ENCODE measurements at regions not wholly inside any gene's neighbourhood (a gene's known extent, or its start where the extent isn't known, plus 50 kb on each side); places are given as distances from the start of the nearest gene placed in this dataset.

GRCh38 chrX:53746718-53747117 lies 60.2 kb upstream of the HUWE1 start:
- no peaks in the 10 kb centered on the region for H3K36me3 ChIP-seq (ENCODE audit: control insufficient read depth in 2 of 2, extremely low read depth in 1 of 2, insufficient read depth in 2 of 2, low read length in 2 of 2)
- DNase-seq (ENCODE audit: low read depth, low spot score) (no peak), FAIRE-seq (no peak)
- no peak overlapping the region for H3K4me3 ChIP-seq (ENCODE audit: control insufficient read depth in 2 of 3, extremely low read depth in 1 of 3, insufficient read depth in 2 of 3, low read depth in 1 of 3, low read length in 3 of 3)
- H3K4me1 ChIP-seq (ENCODE audit: control insufficient read depth, extremely low read depth, insufficient read depth, low read length) = no peaks in the 10 kb centered on the region
- H3K79me2 ChIP-seq (ENCODE audit: control insufficient read depth, insufficient read depth, low read length) = no peaks in the 10 kb centered on the region
- H3K9me3 ChIP-seq (ENCODE audit: control insufficient read depth, low read depth, low read length) = no peaks in the 10 kb centered on the region
- H3K4me2 ChIP-seq (ENCODE audit: control insufficient read depth, extremely low read depth, insufficient read depth, low read depth, low read length) = no peak overlapping the region
- no peak overlapping the region for H3K9ac ChIP-seq (ENCODE audit: control insufficient read depth, extremely low read depth, insufficient read depth, low read length)
- H4K20me1 ChIP-seq (ENCODE audit: control insufficient read depth, extremely low read depth, insufficient read depth, low read length) = no peaks in the 10 kb centered on the region
- H3K27ac ChIP-seq (ENCODE audit: control insufficient read depth, insufficient read depth, low read length) = no peak overlapping the region
- H3K9me1 ChIP-seq (ENCODE audit: control insufficient read depth, extremely low read depth, insufficient read depth, low read length) = no peaks in the 10 kb centered on the region
- dilution Hi-C loops (cut with MboI; ENCODE audit: extremely low pct_ligation_motif_present, low sequenced_read_pairs) = no loop called here
- H3K27me3 ChIP-seq (ENCODE audit: control insufficient read depth, extremely low read depth, insufficient read depth, low read length) = no peaks in the 10 kb centered on the region
- H2AFZ ChIP-seq (ENCODE audit: control insufficient read depth, low read length) = no peak overlapping the region
- TF ChIP-seq CTCF (optimal IDR thresholded peaks at IDR 0.05 in 1 of 3, IDR thresholded peaks at IDR 0.05 in 1 of 3, conservative IDR thresholded peaks at IDR 0.05 in 1 of 3; ENCODE audit: extremely low read depth in 1 of 3, insufficient read depth in 2 of 3, low read length in 3 of 3) (no peak), EZH2 (IDR thresholded peaks at IDR 0.05; ENCODE audit: low read length) (no peak)

GRCh38 chrX:53743244-53743643 lies 56.7 kb upstream of the HUWE1 start:
- Histone ChIP-seq H3K4me2 (ENCODE audit: control insufficient read depth, extremely low read depth, insufficient read depth, low read depth, low read length) (no peak overlapping the region), H3K36me3 (ENCODE audit: control insufficient read depth in 2 of 2, extremely low read depth in 1 of 2, insufficient read depth in 2 of 2, low read length in 2 of 2) (no peaks in the 10 kb centered on the region), H3K79me2 (ENCODE audit: control insufficient read depth, insufficient read depth, low read length) (no peaks in the 10 kb centered on the region), H4K20me1 (ENCODE audit: control insufficient read depth, extremely low read depth, insufficient read depth, low read length) (no peaks in the 10 kb centered on the region), H3K9me3 (ENCODE audit: control insufficient read depth, low read depth, low read length) (no peaks in the 10 kb centered on the region), H3K4me1 (ENCODE audit: control insufficient read depth, extremely low read depth, insufficient read depth, low read length) (no peaks in the 10 kb centered on the region), H3K27ac (ENCODE audit: control insufficient read depth, insufficient read depth, low read length) (no peak overlapping the region), H3K9ac (ENCODE audit: control insufficient read depth, extremely low read depth, insufficient read depth, low read length) (no peak overlapping the region), H2AFZ (ENCODE audit: control insufficient read depth, low read length) (no peak overlapping the region), H3K27me3 (ENCODE audit: control insufficient read depth, extremely low read depth, insufficient read depth, low read length) (no peaks in the 10 kb centered on the region), H3K4me3 (ENCODE audit: control insufficient read depth in 2 of 3, extremely low read depth in 1 of 3, insufficient read depth in 2 of 3, low read depth in 1 of 3, low read length in 3 of 3) (no peak overlapping the region), H3K9me1 (ENCODE audit: control insufficient read depth, extremely low read depth, insufficient read depth, low read length) (no peaks in the 10 kb centered on the region)
- FAIRE-seq (no peak), DNase-seq (ENCODE audit: low read depth, low spot score) (no peak)
- no peak for TF ChIP-seq CTCF (optimal IDR thresholded peaks at IDR 0.05 in 1 of 3, IDR thresholded peaks at IDR 0.05 in 1 of 3, conservative IDR thresholded peaks at IDR 0.05 in 1 of 3; ENCODE audit: extremely low read depth in 1 of 3, insufficient read depth in 2 of 3, low read length in 3 of 3)
- TF ChIP-seq EZH2 (IDR thresholded peaks at IDR 0.05; ENCODE audit: low read length) = no peak
- dilution Hi-C loops (cut with MboI; ENCODE audit: extremely low pct_ligation_motif_present, low sequenced_read_pairs) = no loop called here

Data from keratinocyte (primary cell).